ENCODE measurements at regions not wholly inside any gene's neighbourhood (a gene's known extent, or its start where the extent isn't known, plus 50 kb on each side); places are given as distances from the start of the nearest gene placed in this dataset.

- H3K36me3 ChIP-seq: no peaks in the 10 kb centered on the region; the same call in 1 of the 2 replicates
- H3K4me3 ChIP-seq: no peak overlapping the region
- DNase-seq: no peak
- H3K9me3 ChIP-seq (replicated peaks): peaks cover 6% of the 10 kb centered on the region; the same call in 1 of the 2 replicates
- H3K4me1 ChIP-seq: no peaks in the 10 kb centered on the region
- no peaks in the 10 kb centered on the region for H3K27me3 ChIP-seq
- no peak overlapping the region for H3K27ac ChIP-seq
These were observed 1218.1 kb upstream of the MAP3K7 start for GRCh38 chr6:91804981-91805380.

DNA sequence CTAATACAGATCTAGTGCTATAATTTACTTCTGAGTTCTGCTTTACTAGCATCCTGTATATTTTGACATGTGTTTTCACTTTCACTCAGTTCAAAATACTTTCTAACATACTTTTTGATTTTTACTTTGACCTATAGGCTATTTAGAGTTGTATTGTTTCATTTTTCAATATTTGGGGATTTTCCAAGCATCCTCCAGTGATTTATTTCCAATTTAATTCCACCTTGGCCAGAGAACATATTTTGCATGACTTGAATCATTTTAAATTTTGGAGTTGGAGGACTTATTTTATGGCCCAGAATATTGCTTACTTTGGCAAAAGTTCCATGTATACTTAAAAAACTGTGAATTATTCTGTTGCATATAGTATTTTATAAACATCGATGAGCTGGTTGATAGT is 1215.6 kb upstream of the MAP3K7 start:
- Histone ChIP-seq H3K36me3 (no peaks in the 10 kb centered on the region; the same call in 1 of the 2 replicates), H3K27ac (no peak overlapping the region), H3K27me3 (no peaks in the 10 kb centered on the region), H3K4me3 (no peak overlapping the region), H3K9me3 (replicated peaks) (0 out of 2 replicates have a peak, but pooled peaks cover 6% of the 10 kb centered on the region), H3K4me1 (no peaks in the 10 kb centered on the region)
- DNase-seq: no peak

DNA sequence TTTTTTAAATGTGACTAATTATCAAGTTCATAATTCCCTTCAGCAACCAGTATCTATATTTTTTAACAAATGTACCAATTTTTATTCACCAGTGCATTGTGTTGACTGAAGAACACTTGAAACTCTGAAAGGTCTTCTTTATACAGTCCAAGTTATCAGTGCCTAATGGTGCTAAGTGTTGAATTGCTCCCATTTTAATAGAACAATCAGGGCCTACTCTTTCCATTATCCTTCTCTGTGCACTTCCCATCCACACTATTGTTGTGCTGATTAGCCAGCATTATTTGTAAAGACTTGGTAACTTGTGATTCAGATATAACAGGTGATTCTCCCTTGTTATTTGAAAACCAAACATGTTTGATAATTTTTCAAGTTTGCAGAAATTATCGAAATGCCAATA is 1209.7 kb upstream of the MAP3K7 start:
- no peaks in the 10 kb centered on the region for H3K36me3 ChIP-seq
- H3K9me3 ChIP-seq (replicated peaks): no peaks in the 10 kb centered on the region; the same call in 1 of the 2 replicates
- DNase-seq: no peak
- H3K4me1 ChIP-seq: no peaks in the 10 kb centered on the region
- no peaks in the 10 kb centered on the region for H3K27me3 ChIP-seq
- no peak overlapping the region for H3K27ac ChIP-seq
- no peak overlapping the region for H3K4me3 ChIP-seq

GRCh38 chr6:91788501-91788900 is 1201.6 kb upstream of the MAP3K7 start:
- no peak for DNase-seq

GRCh38 chr6:91786474-91787184 is 1199.8 kb upstream of the MAP3K7 start:
- H3K4me1 ChIP-seq: peaks cover 13% of the 10 kb centered on the region
- no peak overlapping the region for H3K27ac ChIP-seq
- H3K4me3 ChIP-seq: no peak overlapping the region
- no peaks in the 10 kb centered on the region for H3K27me3 ChIP-seq
- no peaks in the 10 kb centered on the region for H3K36me3 ChIP-seq
- H3K9me3 ChIP-seq (replicated peaks): peaks cover 3% of the 10 kb centered on the region; the same call in 1 of the 2 replicates
- no peak for DNase-seq

More at GRCh38 chr6:91788501-91788900, 1201.6 kb upstream of the MAP3K7 start:
- Histone ChIP-seq H3K27ac (no peak overlapping the region), H3K4me3 (no peak overlapping the region), H3K4me1 (peaks cover 5% of the 10 kb centered on the region; the same call in 1 of the 2 replicates), H3K27me3 (no peaks in the 10 kb centered on the region), H3K36me3 (no peaks in the 10 kb centered on the region), H3K9me3 (replicated peaks) (peaks cover 3% of the 10 kb centered on the region; the same call in 1 of the 2 replicates)

- Histone ChIP-seq H3K27me3 (no peaks in the 10 kb centered on the region), H3K4me1 (peaks cover 11% of the 10 kb centered on the region), H3K36me3 (no peaks in the 10 kb centered on the region), H3K9me3 (replicated peaks) (0 out of 2 replicates have a peak, but pooled peaks cover 6% of the 10 kb centered on the region), H3K27ac (peak overlapping the region; percentile 75; the same call in 1 of the 2 replicates), H3K4me3 (no peak overlapping the region)
- peak in 1 of 2 experiments; percentile 28 for DNase-seq
These were observed 1195.9 kb upstream of the MAP3K7 start for GRCh38 chr6:91782802-91783201.

DNA sequence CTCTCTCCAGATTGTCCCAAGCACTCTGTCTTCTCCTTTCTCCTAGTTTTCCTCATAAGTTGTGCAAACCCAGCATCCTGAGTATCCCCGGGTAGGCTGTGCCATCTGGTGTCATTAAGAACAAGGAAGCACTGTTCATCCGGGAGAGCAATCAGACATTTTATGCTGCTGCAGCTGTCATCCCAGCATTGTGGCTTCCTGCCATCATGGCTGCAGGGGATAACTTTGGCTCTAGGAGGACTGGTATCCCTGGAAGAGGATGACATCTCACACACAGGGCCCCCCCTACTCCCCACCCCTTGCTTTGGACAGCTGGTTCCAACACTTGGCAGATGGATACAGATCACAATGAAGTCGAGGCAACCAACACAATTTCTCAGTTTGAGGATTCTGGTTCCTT is 1195.1 kb upstream of the MAP3K7 start:
- no peaks in the 10 kb centered on the region for H3K36me3 ChIP-seq
- peaks cover 11% of the 10 kb centered on the region for H3K4me1 ChIP-seq
- peaks cover 6% of the 10 kb centered on the region; the same call in 1 of the 2 replicates for H3K9me3 ChIP-seq (replicated peaks)
- peak; percentile 96 to 98 for DNase-seq
- H3K4me3 ChIP-seq: no peak overlapping the region
- peak overlapping the region; percentile 75 for H3K27ac ChIP-seq
- no peaks in the 10 kb centered on the region for H3K27me3 ChIP-seq

DNA sequence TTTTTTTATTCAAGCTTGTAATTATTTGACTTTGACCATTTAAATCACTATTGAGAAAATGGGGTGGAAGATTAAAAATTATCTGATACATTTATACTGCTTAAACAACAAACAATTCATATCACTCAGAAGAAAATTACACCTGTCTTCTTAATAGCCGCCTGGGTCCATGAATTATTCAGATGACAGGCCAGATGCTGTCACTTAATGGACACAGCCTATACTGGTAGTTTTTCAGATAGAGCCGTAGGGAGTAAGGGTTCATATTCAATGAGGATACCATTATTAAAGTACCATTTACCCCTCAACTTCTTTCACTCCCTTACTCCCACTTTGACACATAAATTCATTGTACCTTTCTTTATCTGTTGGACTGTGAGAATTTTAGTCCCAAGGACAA is 1193.4 kb upstream of the MAP3K7 start:
- Histone ChIP-seq H3K4me3 (no peak overlapping the region), H3K9me3 (replicated peaks) (peaks cover 12% of the 10 kb centered on the region), H3K27ac (no peak overlapping the region), H3K27me3 (no peaks in the 10 kb centered on the region), H3K4me1 (peaks cover 11% of the 10 kb centered on the region), H3K36me3 (no peaks in the 10 kb centered on the region)
- no peak for DNase-seq

DNA sequence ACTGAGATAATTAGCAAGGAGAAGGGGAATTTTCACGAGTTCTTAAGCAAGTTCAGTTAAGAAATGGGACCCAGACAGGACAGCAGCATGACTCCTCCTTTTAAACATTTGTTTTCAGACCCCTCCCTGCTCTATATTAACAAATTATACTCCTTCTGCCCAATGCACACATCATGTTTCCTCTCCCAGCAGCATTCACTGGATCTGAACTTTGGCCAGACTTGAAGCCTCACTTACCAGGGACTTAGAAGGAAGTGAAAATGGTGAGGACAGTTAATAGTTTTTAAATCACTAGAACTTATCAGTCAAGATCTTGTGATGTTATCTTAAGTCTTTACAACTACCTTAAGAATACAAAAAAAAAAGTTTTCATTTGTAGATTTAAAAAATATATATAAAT is 1174.7 kb upstream of the MAP3K7 start:
- no peaks in the 10 kb centered on the region for H3K36me3 ChIP-seq
- H3K9me3 ChIP-seq (replicated peaks): 0 out of 2 replicates have a peak, but pooled peaks cover 4% of the 10 kb centered on the region
- no peak for DNase-seq
- H3K4me1 ChIP-seq: no peaks in the 10 kb centered on the region
- H3K27me3 ChIP-seq: no peaks in the 10 kb centered on the region
- no peak overlapping the region for H3K27ac ChIP-seq
- no peak overlapping the region for H3K4me3 ChIP-seq

DNA sequence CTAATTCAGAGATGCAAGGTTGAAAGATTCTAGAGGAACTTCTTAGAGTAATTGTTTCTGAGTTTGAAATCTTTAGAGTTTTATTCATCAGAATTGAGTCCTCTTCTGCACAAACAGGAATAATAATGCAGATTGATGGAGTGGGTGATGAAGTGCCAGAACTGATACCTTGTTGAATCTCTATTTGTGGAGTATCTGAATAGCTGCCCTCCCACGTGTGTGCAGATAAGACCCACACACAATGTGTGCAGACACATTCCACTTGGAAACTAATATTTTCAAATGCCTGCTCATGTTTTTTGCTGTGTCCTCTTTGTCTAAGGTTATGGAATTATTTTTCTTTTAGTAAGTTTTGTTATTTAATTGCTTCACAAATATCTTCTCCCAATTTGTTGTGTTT is 1167.8 kb upstream of the MAP3K7 start:
- no peaks in the 10 kb centered on the region for H3K9me3 ChIP-seq (replicated peaks)
- no peak overlapping the region for H3K4me3 ChIP-seq
- no peak for DNase-seq

DNA sequence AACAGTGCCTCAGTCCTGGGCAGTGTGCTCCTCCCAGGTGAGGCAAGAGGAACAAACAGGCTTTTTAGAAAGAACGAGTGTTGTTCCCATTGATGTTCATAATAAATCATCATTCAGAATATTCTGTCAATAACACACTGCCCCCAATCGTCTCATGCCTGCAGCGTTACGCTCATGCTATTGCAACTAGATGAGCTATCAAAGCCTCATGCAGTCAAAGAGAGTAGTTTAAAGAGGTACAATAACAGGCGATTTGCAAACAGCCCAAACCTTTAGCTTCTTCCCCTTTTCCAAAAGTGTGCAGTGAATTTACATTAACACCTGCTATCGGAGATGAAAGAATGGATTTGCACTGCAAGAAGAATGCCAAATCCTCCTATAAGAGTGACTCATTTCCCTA is 1164.7 kb upstream of the MAP3K7 start:
- Histone ChIP-seq H3K27ac (no peak overlapping the region), H3K4me3 (no peak overlapping the region), H3K9me3 (replicated peaks) (no peaks in the 10 kb centered on the region), H3K27me3 (no peaks in the 10 kb centered on the region), H3K4me1 (no peaks in the 10 kb centered on the region), H3K36me3 (no peaks in the 10 kb centered on the region)
- no peak for DNase-seq

More for the DNA sequence above, 1167.8 kb upstream of the MAP3K7 start:
- no peaks in the 10 kb centered on the region for H3K36me3 ChIP-seq
- no peaks in the 10 kb centered on the region for H3K4me1 ChIP-seq
- H3K27ac ChIP-seq: no peak overlapping the region
- H3K27me3 ChIP-seq: no peaks in the 10 kb centered on the region

DNA sequence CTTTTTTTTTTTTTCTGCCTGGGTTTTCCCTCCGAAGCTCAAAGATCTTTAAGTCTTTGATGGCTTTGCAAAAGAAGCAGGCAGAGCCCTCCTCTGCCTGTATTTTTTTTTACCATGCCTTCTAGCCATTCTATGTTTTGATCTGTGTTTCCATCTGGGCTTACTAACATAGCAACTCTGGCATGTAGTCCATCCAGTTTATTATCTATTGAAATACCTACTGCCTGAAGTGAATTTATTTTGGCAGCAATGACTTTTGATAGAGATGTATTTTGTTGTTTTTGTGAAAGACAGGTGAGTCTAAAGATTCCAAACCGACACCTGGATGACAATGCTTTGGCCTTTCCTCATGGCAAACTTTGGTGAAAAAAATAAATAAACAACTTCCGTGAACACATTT is 1157.7 kb upstream of the MAP3K7 start:
- H3K36me3 ChIP-seq: no peaks in the 10 kb centered on the region
- no peak overlapping the region for H3K27ac ChIP-seq
- H3K4me1 ChIP-seq: no peaks in the 10 kb centered on the region
- no peak for DNase-seq
- H3K9me3 ChIP-seq (replicated peaks): no peaks in the 10 kb centered on the region
- H3K4me3 ChIP-seq: no peak overlapping the region
- H3K27me3 ChIP-seq: no peaks in the 10 kb centered on the region

DNA sequence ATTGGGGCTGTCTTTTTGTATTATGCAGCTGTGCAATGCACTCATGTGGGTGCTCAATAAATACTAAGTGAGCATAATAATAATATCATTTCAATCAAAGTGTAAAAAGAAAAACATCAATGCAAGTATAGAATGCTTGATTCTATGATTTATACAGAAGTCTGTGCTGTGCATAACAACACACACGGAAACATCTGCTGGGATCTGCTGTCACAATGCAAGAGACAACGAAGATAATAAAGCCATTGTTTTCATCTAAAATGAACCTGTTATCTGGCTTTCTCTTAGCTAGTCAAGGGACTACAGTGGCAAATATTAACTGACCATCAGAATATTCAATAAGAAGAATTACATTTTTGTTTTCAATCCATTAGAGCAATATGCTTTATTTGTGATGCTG is 1156.9 kb upstream of the MAP3K7 start:
- no peaks in the 10 kb centered on the region for H3K9me3 ChIP-seq (replicated peaks)
- H3K27ac ChIP-seq: no peak overlapping the region
- no peaks in the 10 kb centered on the region for H3K36me3 ChIP-seq
- H3K27me3 ChIP-seq: no peaks in the 10 kb centered on the region
- H3K4me1 ChIP-seq: no peaks in the 10 kb centered on the region
- H3K4me3 ChIP-seq: no peak overlapping the region
- DNase-seq: peak in 1 of 2 experiments; percentile 16

- no peaks in the 10 kb centered on the region for H3K27me3 ChIP-seq
- no peak overlapping the region for H3K4me3 ChIP-seq
- H3K4me1 ChIP-seq: no peaks in the 10 kb centered on the region
- no peak for DNase-seq
- H3K36me3 ChIP-seq: no peaks in the 10 kb centered on the region
- no peaks in the 10 kb centered on the region; the same call in none of the 2 replicates for H3K9me3 ChIP-seq (replicated peaks)
- H3K27ac ChIP-seq: no peak overlapping the region
These were observed 1145.1 kb upstream of the MAP3K7 start for GRCh38 chr6:91731939-91732338.

DNA sequence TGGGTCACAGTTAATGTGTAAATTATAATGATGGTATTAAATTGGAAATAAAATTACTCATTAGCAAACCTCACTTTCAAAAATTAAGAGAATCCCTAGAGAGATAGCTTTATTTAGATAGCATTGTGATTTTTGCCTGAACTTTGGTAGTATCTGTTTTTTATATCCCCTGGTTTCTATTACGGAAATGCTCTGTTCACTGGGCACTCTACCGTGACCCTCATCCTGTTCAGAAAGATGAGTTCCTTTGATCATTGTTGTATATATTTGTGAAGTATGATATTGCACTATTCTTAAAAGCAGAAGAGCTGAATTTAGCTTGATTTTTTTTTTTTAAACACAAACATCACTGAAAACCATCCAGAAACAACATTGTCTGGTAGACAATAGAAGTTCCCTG is 1143.8 kb upstream of the MAP3K7 start:
- DNase-seq: no peak
- Histone ChIP-seq H3K27me3 (no peaks in the 10 kb centered on the region), H3K9me3 (replicated peaks) (no peaks in the 10 kb centered on the region; the same call in none of the 2 replicates), H3K36me3 (no peaks in the 10 kb centered on the region), H3K4me3 (no peak overlapping the region), H3K27ac (no peak overlapping the region), H3K4me1 (no peaks in the 10 kb centered on the region)

GRCh38 chr6:91720324-91720723 is 1133.5 kb upstream of the MAP3K7 start:
- no peaks in the 10 kb centered on the region; the same call in 1 of the 2 replicates for H3K4me1 ChIP-seq
- peak in 1 of 2 experiments; percentile 8 for DNase-seq
- no peaks in the 10 kb centered on the region for H3K27me3 ChIP-seq
- H3K36me3 ChIP-seq: no peaks in the 10 kb centered on the region
- 0 out of 2 replicates have a peak, but pooled peaks cover 2% of the 10 kb centered on the region for H3K9me3 ChIP-seq (replicated peaks)
- H3K4me3 ChIP-seq: no peak overlapping the region
- H3K27ac ChIP-seq: no peak overlapping the region
